ENCODE measurements at regions not wholly inside any gene's neighbourhood (a gene's known extent, or its start where the extent isn't known, plus 50 kb on each side); places are given as distances from the start of the nearest gene placed in this dataset.

GRCh38 chr2:125397535-125398251 lies 1258.3 kb upstream of the GYPC start:
- no peak for TF ChIP-seq CTCF (IDR thresholded peaks at IDR 0.05)
- TF ChIP-seq POLR2A (IDR thresholded peaks at IDR 0.05): no peak

Data from lower leg skin (tissue), 3 donors.